Ovary (tissue), 7 donors: ENCODE measurements at regions not wholly inside any gene's neighbourhood (a gene's known extent, or its start where the extent isn't known, plus 50 kb on each side); places are given as distances from the start of the nearest gene placed in this dataset.

Source experiments
- DNase-seq, 5 donors: peaks; one replicate each; pipeline ENCODE4 v3.0.0-alpha.2; 2019 to 2020
- H3K27ac ChIP-seq, 2 donors: fragments of 200-600 bp; one replicate each; pipeline versions ENCODE4 v1.5.1 to v1.8.0; 2019 to 2022
- H3K27me3 ChIP-seq: fragments of 200-600 bp; one replicate; pipeline ENCODE4 v1.8.0; 2022
- H3K36me3 ChIP-seq: fragments of 200-600 bp; sonication (generic); one replicate; pipeline ENCODE4 v1.5.1; 2019
- H3K4me1 ChIP-seq: one replicate; pipeline ENCODE4 v1.8.1; 2013; ENCODE audit warnings: mild to moderate bottlenecking, moderate library complexity; ENCODE audit not compliant: insufficient read depth
- H3K4me3 ChIP-seq: fragments of 200-600 bp; sonication (generic); one replicate; pipeline ENCODE4 v1.5.1; 2017
- H3K9me3 ChIP-seq, 2 donors: fragments of 200-600 bp in 1 of 2; sonication (generic) in 1 of 2; one replicate each; pipeline versions ENCODE4 v1.5.1 to v1.8.1; 2013 to 2019; ENCODE audit warnings: mild to moderate bottlenecking in 1 of 2, moderate library complexity in 1 of 2
- EP300 ChIP-seq: sonication (generic); formaldehyde crosslinking; IDR thresholded peaks from one replicate; pipeline ENCODE4 v1.6.1; 2017; ENCODE audit warnings: antibody characterized with exemption
- POLR2A ChIP-seq: fragments of 450-650 bp; IDR thresholded peaks from one replicate; pipeline ENCODE4 v1.6.1; 2017; ENCODE audit warnings: antibody characterized with exemption, mild to moderate bottlenecking, moderate library complexity
- WGBS, 3 donors: extraction: QIAGEN DNeasy Blood & Tissue Kit in 1 of 3; methylation state at CpG; one replicate each; pipeline versions ENCODE4 v1.1.5 to v1.1.7; 2013 to 2017; 5-methylcytosine and 5-hydroxymethylcytosine counted together
- intact Hi-C, 4 donors: fragments of 100-400 bp; cut with DNase I; formaldehyde crosslinking; loops; one replicate each; pipeline versions ENCODE4 v1.11.0 to v1.15.1; 2022 to 2023
- TF ChIP-seq, protein P1 (sequence below), 3 donors: fragments of 450-650 bp in 2 of 3; fragments of 200-600 bp in 1 of 3; IDR thresholded peaks; one replicate each; pipeline versions ENCODE4 v1.5.1 to v1.8.0; 2016 to 2022; ENCODE audit warnings: antibody characterized with exemption in 3 of 3, mild to moderate bottlenecking in 1 of 3
- donor health status: DM: no; HTN: no; CAD: no; lungs with moderate emphysema.
- donor health status: DM: no; HTN: no; CAD: no.
- donor health status: Bipolar disorder and iron deficiency.
- donor health status: DM: no; HTN: no; CAD: no.
- donor health status: DM: yes; HTN: yes; CAD: no.

DNA sequence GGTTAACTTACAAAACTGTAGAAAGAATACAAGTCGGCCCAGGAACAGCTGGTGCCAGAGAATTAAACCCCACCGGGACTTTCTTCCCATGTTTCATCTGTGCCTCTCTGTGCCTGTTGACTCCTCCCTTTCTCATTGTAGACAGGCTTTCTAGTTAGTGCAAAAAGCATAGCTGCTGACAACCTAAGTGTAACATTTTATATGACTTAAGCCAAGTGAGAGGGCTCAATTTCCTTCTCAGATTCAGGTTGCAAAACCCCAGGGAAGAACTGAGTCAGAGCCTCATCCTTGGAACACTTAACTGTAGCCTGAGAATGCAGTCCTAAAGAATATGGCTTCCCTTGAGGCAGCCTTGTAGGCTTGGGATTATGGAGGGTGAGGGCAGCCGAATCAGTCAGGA lies 302.5 kb upstream of the AZI2 start:
- no peaks in the 10 kb centered on the region for H3K36me3 ChIP-seq
- H3K27ac ChIP-seq, result no peak overlapping the region
- peaks cover 1% of the 10 kb centered on the region for H3K4me1 ChIP-seq
- H3K27me3 ChIP-seq, result no peaks in the 10 kb centered on the region
- DNase-seq, result no peak
- no peaks in the 10 kb centered on the region for H3K9me3 ChIP-seq
- whole genome bisulfite sequencing, 3 donors, result 65 to 70% (median 70%) methylated on average over 3 of the region's 3 CpGs
- intact Hi-C loops, result no loop called here
- TF ChIP-seq, protein P1, sequence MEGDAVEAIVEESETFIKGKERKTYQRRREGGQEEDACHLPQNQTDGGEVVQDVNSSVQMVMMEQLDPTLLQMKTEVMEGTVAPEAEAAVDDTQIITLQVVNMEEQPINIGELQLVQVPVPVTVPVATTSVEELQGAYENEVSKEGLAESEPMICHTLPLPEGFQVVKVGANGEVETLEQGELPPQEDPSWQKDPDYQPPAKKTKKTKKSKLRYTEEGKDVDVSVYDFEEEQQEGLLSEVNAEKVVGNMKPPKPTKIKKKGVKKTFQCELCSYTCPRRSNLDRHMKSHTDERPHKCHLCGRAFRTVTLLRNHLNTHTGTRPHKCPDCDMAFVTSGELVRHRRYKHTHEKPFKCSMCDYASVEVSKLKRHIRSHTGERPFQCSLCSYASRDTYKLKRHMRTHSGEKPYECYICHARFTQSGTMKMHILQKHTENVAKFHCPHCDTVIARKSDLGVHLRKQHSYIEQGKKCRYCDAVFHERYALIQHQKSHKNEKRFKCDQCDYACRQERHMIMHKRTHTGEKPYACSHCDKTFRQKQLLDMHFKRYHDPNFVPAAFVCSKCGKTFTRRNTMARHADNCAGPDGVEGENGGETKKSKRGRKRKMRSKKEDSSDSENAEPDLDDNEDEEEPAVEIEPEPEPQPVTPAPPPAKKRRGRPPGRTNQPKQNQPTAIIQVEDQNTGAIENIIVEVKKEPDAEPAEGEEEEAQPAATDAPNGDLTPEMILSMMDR (IDR thresholded peaks at IDR 0.05), result no peak
- TF ChIP-seq EP300, result no peak
- no peak for TF ChIP-seq POLR2A
- no peak overlapping the region for H3K4me3 ChIP-seq

DNA sequence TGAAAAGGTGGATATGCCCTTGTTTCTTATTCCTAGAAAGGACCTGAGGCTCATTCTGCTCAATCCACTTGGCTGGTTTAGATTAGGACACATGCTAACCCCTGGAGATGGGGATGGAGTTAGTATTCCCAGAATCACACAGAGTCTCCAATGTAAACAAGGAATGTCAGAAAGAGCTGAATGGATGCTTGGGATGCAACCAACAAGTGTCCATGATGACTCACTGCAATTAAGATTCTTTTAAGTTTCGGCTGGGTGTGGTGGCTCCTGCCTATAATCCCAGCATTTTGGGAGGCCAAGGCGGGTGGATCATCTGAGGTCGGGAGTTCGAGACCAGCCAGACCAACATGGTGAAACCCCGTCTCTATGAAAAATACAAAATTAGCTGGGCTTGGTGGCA lies 315.5 kb upstream of the AZI2 start:
- no peaks in the 10 kb centered on the region for H3K36me3 ChIP-seq
- no peak overlapping the region for H3K4me3 ChIP-seq
- 91 to 97% (median 96%) methylated on average over 5 of the region's 5 CpGs for WGBS, 3 donors
- intact Hi-C loops, result no loop called here
- H3K4me1 ChIP-seq, result peaks cover 7% of the 10 kb centered on the region
- no peak for DNase-seq
- no peaks in the 10 kb centered on the region for H3K27me3 ChIP-seq
- TF ChIP-seq, protein P1 (IDR thresholded peaks at IDR 0.05), result no peak
- no peak for TF ChIP-seq EP300
- TF ChIP-seq POLR2A, result no peak
- no peaks in the 10 kb centered on the region for H3K9me3 ChIP-seq
- H3K27ac ChIP-seq, result no peak overlapping the region

DNA sequence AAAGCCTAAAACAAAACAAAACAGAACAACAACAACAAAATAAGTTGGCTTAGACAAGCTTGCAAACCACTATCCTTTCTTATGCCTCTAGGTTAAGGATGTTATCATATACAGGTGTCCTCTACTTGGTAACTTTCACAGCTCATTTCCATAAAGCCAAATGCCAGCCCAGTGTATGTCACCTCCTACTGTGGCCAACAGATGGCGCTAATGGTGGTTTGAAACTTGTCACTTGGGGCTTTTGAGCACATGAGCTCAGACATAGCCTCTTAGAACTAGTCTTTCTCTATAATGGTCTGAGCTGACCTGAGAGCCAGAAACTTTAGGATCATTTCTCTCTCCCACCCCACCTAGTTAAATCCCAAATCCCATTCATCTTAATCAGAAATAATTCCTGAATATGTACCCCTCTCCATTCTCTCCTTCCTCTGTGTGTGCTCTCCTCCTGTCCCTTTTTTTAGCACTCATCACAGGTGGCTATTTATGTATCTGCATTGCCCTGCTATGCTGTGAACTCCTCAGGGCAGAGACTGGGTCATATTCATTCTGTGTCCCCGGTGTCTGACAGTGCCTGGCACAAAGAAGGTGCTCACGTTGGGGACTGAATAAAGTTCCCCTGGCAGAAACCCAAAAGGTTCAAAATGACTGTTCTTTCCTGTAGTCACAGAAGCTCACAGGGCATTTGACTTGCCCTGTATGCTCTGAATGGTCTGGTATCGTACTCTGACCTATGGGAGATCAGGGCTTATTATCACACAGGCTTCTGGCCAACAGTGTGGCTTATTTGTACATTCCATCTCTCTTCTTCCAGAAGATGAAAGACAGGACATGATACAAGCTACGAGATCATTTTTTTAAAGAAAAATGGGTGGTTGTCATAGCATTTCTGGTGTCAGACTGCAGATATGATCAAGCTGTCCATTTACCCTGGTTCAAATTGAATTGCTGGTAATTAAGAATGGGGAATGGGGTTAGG lies 319.3 kb upstream of the AZI2 start:
- WGBS, 3 donors, result 45 to 49% (median 48%) methylated on average over 5 of the region's 5 CpGs
- Histone ChIP-seq H3K36me3 (no peaks in the 10 kb centered on the region), H3K9me3 (no peaks in the 10 kb centered on the region), H3K27me3 (no peaks in the 10 kb centered on the region), H3K4me3 (no peak overlapping the region), H3K4me1 (peaks cover 5% of the 10 kb centered on the region), H3K27ac (no peak overlapping the region)
- intact Hi-C loops, result no loop called here
- TF ChIP-seq POLR2A, result no peak
- TF ChIP-seq, protein P1 (IDR thresholded peaks at IDR 0.05), result peak in 2 of 3 donors; percentile 24 to 27
- peak; percentile 13 to 57 (median 40) for DNase-seq

DNA sequence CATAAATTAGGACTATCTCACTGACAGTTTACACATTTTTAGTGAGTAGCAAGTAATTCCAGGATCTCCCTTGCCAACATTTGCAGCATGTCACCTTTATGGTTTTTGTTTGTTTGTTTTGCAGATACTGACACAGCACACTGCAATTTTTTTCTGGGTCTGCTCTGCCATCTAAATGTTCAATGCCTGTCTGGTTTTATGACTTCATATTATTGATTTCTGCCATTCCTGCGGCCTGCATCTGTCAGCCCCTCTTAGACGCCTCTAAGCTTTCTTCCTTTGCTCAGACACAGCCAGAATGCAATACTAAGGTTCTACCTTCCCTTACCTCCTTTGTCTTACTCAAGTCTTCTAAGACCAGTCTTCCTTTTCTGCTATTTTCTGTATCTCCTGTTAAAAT lies 321.2 kb upstream of the AZI2 start:
- H3K4me1 ChIP-seq, result peaks cover 1% of the 10 kb centered on the region
- no peak overlapping the region for H3K4me3 ChIP-seq
- H3K9me3 ChIP-seq, result no peaks in the 10 kb centered on the region
- no peak for TF ChIP-seq EP300
- TF ChIP-seq POLR2A, result no peak
- TF ChIP-seq, protein P1 (IDR thresholded peaks at IDR 0.05), result no peak
- WGBS, 3 donors, result 88 to 91% (median 90%) methylated on average over 2 of the region's 2 CpGs
- H3K27me3 ChIP-seq, result no peaks in the 10 kb centered on the region
- no peak overlapping the region for H3K27ac ChIP-seq
- intact Hi-C loops, result no loop called here
- no peak for DNase-seq
- no peaks in the 10 kb centered on the region for H3K36me3 ChIP-seq
